ENCODE measurements at regions not wholly inside any gene's neighbourhood (a gene's known extent, or its start where the extent isn't known, plus 50 kb on each side); places are given as distances from the start of the nearest gene placed in this dataset.

- Mint-ChIP-seq H3K4me1 (peaks cover 33% of the 10 kb centered on the region), H3K9me3 (no peaks in the 10 kb centered on the region), H3K36me3 (no peaks in the 10 kb centered on the region), H3K4me3 (no peak overlapping the region), H3K27ac (no peak overlapping the region)
- no peak for DNase-seq (ENCODE audit: low spot score in 2 of 2)
- ATAC-seq, result no peak
Observed at GRCh38 chr13:50682002-50682401, 161.5 kb downstream of the DLEU7 start.

- H3K9me3 Mint-ChIP-seq, result no peaks in the 10 kb centered on the region
- peaks cover 28% of the 10 kb centered on the region for H3K4me1 Mint-ChIP-seq
- no peak overlapping the region for H3K4me3 Mint-ChIP-seq
- no peaks in the 10 kb centered on the region for H3K36me3 Mint-ChIP-seq
- ATAC-seq (no peak), DNase-seq (ENCODE audit: low spot score in 2 of 2) (no peak)
- H3K27ac Mint-ChIP-seq, result no peak overlapping the region
Observed at GRCh38 chr13:50682966-50683365, 160.5 kb downstream of the DLEU7 start.

DNA sequence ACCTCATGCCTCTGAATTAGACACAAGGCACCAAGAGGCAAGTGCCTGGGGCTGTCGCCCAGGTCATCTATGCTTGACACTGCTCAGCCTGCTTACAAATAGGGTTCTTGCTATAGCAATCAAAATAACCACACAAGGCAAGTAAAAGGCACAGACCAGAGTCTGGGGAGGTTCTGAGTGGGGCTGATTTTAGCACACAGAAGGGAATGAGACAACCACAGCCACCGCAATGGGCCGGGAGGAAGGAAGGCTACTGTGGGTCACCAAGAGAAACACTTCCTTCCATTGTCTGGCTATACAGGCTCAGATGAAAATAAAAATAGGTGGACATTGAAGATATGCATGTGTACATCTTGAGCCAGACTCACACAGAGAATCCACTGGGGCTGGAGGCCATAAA is 159.1 kb downstream of the DLEU7 start:
- DNase-seq (ENCODE audit: low spot score in 2 of 2) (no peak), ATAC-seq (no peak)
- H3K4me1 Mint-ChIP-seq, result peaks cover 20% of the 10 kb centered on the region
- no peak overlapping the region for H3K4me3 Mint-ChIP-seq
- H3K36me3 Mint-ChIP-seq, result no peaks in the 10 kb centered on the region
- no peak overlapping the region for H3K27ac Mint-ChIP-seq
- H3K9me3 Mint-ChIP-seq, result no peaks in the 10 kb centered on the region

DNA sequence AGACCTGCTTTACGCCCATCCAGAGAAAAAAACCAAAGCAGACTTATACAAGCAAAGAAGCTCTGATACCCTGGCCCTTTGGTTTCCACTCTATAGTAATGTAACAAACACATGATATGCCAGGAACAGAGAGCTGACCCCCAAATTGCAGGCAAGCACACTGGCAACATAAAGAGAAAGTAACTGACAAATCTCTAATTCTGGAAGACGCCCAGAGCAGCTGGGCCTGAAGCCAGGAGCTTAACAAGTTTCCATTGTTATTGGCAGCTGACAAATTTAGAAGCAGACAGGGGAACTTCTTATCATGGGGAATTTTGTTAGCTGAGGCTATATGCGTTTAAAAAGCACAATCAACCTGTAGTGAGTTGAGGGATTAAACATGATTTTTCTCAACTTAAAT is 158.0 kb downstream of the DLEU7 start:
- DNase-seq (ENCODE audit: low spot score in 2 of 2), result no peak
- no peak overlapping the region for H3K4me3 Mint-ChIP-seq
- H3K4me1 Mint-ChIP-seq, result peaks cover 20% of the 10 kb centered on the region
- H3K9me3 Mint-ChIP-seq, result no peaks in the 10 kb centered on the region
- H3K36me3 Mint-ChIP-seq, result no peaks in the 10 kb centered on the region
- no peak for ATAC-seq
- no peak overlapping the region for H3K27ac Mint-ChIP-seq

- DNase-seq (ENCODE audit: low spot score in 2 of 2) (no peak), ATAC-seq (no peak)
- no peaks in the 10 kb centered on the region for H3K9me3 Mint-ChIP-seq
- no peaks in the 10 kb centered on the region for H3K36me3 Mint-ChIP-seq
- peaks cover 20% of the 10 kb centered on the region for H3K4me1 Mint-ChIP-seq
- no peak overlapping the region for H3K27ac Mint-ChIP-seq
- no peak overlapping the region for H3K4me3 Mint-ChIP-seq
Observed at GRCh38 chr13:50685956-50686355, 157.5 kb downstream of the DLEU7 start.

DNA sequence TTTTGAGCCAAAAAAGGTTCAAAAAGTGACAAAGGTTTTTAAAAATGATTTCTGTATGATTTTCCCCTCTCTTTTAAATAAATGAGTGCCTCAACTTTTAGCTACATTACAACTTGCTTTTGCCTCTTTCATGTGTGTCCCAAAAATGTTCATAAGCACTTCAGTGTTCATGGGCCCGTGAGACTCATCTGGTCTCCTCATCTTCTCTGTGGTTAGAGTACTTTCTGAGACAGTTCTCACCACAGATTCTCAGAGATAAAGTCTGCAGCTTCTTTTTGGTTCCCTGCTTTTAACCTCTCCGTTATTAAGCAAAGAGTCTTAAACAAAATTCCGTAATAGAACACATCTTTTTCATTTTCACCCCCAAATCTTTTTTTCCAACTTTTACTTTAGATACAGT is 156.9 kb downstream of the DLEU7 start:
- Mint-ChIP-seq H3K27ac (no peak overlapping the region), H3K36me3 (no peaks in the 10 kb centered on the region), H3K4me1 (peaks cover 20% of the 10 kb centered on the region), H3K9me3 (no peaks in the 10 kb centered on the region), H3K4me3 (no peak overlapping the region)
- peak; percentile 72 for ATAC-seq
- no peak for DNase-seq (ENCODE audit: low spot score in 2 of 2)

GRCh38 chr13:50687545-50687944 is 155.9 kb downstream of the DLEU7 start:
- H3K27ac Mint-ChIP-seq, result no peak overlapping the region
- no peaks in the 10 kb centered on the region for H3K9me3 Mint-ChIP-seq
- H3K36me3 Mint-ChIP-seq, result no peaks in the 10 kb centered on the region
- H3K4me3 Mint-ChIP-seq, result no peak overlapping the region
- ATAC-seq, result no peak
- DNase-seq (ENCODE audit: low spot score in 2 of 2), result no peak
- peaks cover 20% of the 10 kb centered on the region for H3K4me1 Mint-ChIP-seq

- no peaks in the 10 kb centered on the region for H3K36me3 Mint-ChIP-seq
- H3K27ac Mint-ChIP-seq, result no peak overlapping the region
- ATAC-seq (no peak), DNase-seq (ENCODE audit: low spot score in 2 of 2) (no peak)
- peaks cover 10% of the 10 kb centered on the region for H3K4me1 Mint-ChIP-seq
- H3K9me3 Mint-ChIP-seq, result no peaks in the 10 kb centered on the region
- H3K4me3 Mint-ChIP-seq, result no peak overlapping the region
Observed at GRCh38 chr13:50690006-50690405, 153.5 kb downstream of the DLEU7 start.

GRCh38 chr13:50691176-50691680 is 152.3 kb downstream of the DLEU7 start:
- Mint-ChIP-seq H3K36me3 (no peaks in the 10 kb centered on the region), H3K4me1 (peaks cover 10% of the 10 kb centered on the region), H3K9me3 (no peaks in the 10 kb centered on the region), H3K4me3 (no peak overlapping the region), H3K27ac (no peak overlapping the region)
- ATAC-seq (no peak), DNase-seq (ENCODE audit: low spot score in 2 of 2) (no peak)

GRCh38 chr13:50691681-50692263 is 151.7 kb downstream of the DLEU7 start:
- ATAC-seq (no peak), DNase-seq (ENCODE audit: low spot score in 2 of 2) (no peak)
- Mint-ChIP-seq H3K27ac (no peak overlapping the region), H3K4me3 (no peak overlapping the region), H3K4me1 (peaks cover 4% of the 10 kb centered on the region), H3K36me3 (no peaks in the 10 kb centered on the region), H3K9me3 (no peaks in the 10 kb centered on the region)

DNA sequence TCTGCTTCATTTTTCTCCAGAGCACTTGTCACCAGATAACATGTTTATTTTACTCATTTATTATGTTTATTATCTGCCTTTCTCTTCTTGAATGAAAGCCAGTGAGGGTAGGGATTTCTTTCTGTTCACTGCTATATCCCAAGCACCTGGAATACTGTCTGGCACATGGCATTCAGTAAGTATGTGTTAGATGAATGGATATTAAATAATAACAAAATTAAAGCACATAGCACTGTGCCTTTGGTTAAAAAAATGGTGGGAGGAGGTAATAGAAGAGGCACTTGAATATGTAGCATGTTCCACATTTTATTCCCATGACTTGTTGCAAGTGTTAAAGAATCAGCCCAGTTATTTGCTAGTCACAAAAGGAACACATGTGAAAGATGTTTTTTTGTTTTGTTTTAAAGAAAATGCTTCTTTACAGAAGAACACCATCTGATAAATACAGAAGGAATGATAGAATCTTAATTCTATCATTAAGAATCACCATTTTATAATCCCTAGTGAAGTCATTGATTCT is 151.0 kb downstream of the DLEU7 start:
- H3K4me1 Mint-ChIP-seq, result no peaks in the 10 kb centered on the region
- DNase-seq (ENCODE audit: low spot score in 2 of 2) (no peak), ATAC-seq (no peak)
- no peaks in the 10 kb centered on the region for H3K36me3 Mint-ChIP-seq
- no peaks in the 10 kb centered on the region for H3K9me3 Mint-ChIP-seq
- no peak overlapping the region for H3K4me3 Mint-ChIP-seq
- no peak overlapping the region for H3K27ac Mint-ChIP-seq

DNA sequence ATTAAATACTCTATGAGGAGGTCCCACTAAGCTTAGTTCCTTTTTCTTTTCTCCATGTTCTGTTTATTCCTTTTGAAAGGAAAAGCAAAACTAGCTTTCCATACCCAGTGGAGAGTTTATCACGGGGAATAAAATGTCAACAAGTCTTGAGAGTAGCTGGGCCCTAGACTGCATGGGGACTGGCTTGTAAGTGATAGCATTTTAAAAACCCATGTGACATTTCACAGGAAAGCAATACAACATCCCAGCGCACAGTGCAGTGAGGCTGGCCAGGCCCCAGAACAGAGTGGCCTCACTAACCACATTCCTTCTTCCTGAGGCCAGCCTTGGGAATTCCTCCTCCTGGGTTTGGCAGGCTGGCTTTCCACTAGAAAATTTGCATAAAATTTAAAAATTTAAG is 149.8 kb downstream of the DLEU7 start:
- H3K27ac Mint-ChIP-seq, result no peak overlapping the region
- DNase-seq (ENCODE audit: low spot score in 2 of 2) (no peak), ATAC-seq (no peak)
- H3K4me1 Mint-ChIP-seq, result no peaks in the 10 kb centered on the region
- H3K36me3 Mint-ChIP-seq, result no peaks in the 10 kb centered on the region
- H3K4me3 Mint-ChIP-seq, result no peak overlapping the region
- no peaks in the 10 kb centered on the region for H3K9me3 Mint-ChIP-seq

DNA sequence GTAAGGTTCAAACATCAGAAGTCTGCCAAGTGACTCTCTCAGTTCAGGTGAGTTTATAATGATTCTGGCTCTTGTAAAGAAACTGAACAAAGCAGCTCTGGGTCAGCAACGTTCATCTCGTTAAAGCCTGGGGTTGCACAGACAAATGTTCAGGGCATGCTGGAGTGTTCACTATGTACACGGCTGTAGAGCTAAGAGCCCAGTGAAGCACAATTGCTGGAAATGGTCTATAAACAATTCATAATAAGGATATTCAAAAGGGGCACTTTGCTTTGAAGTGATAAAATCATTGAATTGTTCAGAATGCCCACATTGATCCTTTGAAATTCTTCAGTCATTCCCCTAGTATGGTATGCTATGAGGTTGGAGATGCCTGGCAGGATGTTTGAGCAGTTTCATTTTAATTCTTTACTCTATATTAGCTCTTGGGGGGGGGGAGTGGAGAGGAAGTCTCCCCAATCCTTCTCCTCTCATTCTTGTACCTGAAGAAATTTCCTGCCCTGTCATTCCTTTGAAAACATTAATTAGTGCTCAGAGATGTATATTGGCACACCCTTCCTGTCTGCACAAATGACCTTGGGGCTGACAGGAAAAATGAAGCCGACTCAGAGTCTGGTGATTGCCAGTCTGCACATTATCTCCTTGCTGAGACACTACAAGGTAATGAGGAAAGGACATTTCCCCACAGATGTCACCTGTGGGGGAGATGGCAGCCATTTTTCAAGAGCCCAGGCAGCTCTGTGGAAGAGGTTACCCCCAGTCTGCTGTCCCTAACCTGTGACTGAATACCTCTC is 145.5 kb downstream of the DLEU7 start:
- Mint-ChIP-seq H3K9me3 (no peaks in the 10 kb centered on the region), H3K27ac (no peak overlapping the region), H3K4me1 (no peaks in the 10 kb centered on the region), H3K4me3 (no peak overlapping the region), H3K36me3 (no peaks in the 10 kb centered on the region)
- no peak for ATAC-seq
- DNase-seq (ENCODE audit: low spot score in 2 of 2), result no peak

- ATAC-seq (no peak), DNase-seq (ENCODE audit: low spot score in 2 of 2) (no peak)
- H3K27ac Mint-ChIP-seq, result no peak overlapping the region
- H3K9me3 Mint-ChIP-seq, result no peaks in the 10 kb centered on the region
- no peaks in the 10 kb centered on the region for H3K36me3 Mint-ChIP-seq
- H3K4me1 Mint-ChIP-seq, result no peaks in the 10 kb centered on the region
- H3K4me3 Mint-ChIP-seq, result no peak overlapping the region
Observed at GRCh38 chr13:50699874-50700663, 143.4 kb downstream of the DLEU7 start.

GRCh38 chr13:50700664-50701305 is 142.7 kb downstream of the DLEU7 start:
- ATAC-seq, result no peak
- H3K9me3 Mint-ChIP-seq, result no peaks in the 10 kb centered on the region
- H3K4me3 Mint-ChIP-seq, result no peak overlapping the region
- H3K36me3 Mint-ChIP-seq, result no peaks in the 10 kb centered on the region
- no peaks in the 10 kb centered on the region for H3K4me1 Mint-ChIP-seq
- no peak overlapping the region for H3K27ac Mint-ChIP-seq
- DNase-seq (ENCODE audit: low spot score in 2 of 2), result no peak

Measured in stimulated activated effector memory CD8-positive, alpha-beta T cell treated with anti-CD3 and anti-CD28 coated beads, Interleukin-12 subunit alpha, Interleukin-12 subunit beta, amount 100 ng/mL, for 72 hours (primary cell).